A673 (cell line): ENCODE measurements at regions not wholly inside any gene's neighbourhood (a gene's known extent, or its start where the extent isn't known, plus 50 kb on each side); places are given as distances from the start of the nearest gene placed in this dataset.

Source experiments
- CTCF ChIP-seq: fragments of 300-800, 200-600 bp; sonication (generic); conservative IDR thresholded peaks from 2 replicates; pipeline ENCODE4 v1.5.1; 2017; ENCODE audit warnings: low read depth, mild to moderate bottlenecking, antibody characterized with exemption, low read length, moderate library complexity, mixed read lengths
- EZH2 ChIP-seq: fragments of 200-600 bp; sonication (generic); IDR thresholded peaks from 2 replicates; pipeline ENCODE4 v1.6.1; 2017; ENCODE audit warnings: borderline replicate concordance, low read depth, mild to moderate bottlenecking, mixed read lengths, antibody characterized with exemption, low read length; ENCODE audit not compliant: poor library complexity, severe bottlenecking

GRCh38 chr4:3648731-3649130 lies 116.5 kb upstream of the LRPAP1 start:
- TF ChIP-seq CTCF (no peak), EZH2 (no peak)
